HG03342 (cell line): ENCODE measurements at regions not wholly inside any gene's neighbourhood (a gene's known extent, or its start where the extent isn't known, plus 50 kb on each side); places are given as distances from the start of the nearest gene placed in this dataset.
A peak's percentile ranks its signal among the peaks of the same experiment; 100 is the strongest.
"Not testable (repeated sequence)": the region's sequence is repeated elsewhere in the genome, so short reads cannot be mapped to it uniquely, and the experiment has no call there.

Source experiments
- ATAC-seq: cut with Tn5 transposase; IDR thresholded peaks from one replicate; pipeline ENCODE4 v1.9.1; 2021; ENCODE audit warnings: mild to moderate bottlenecking, moderate library complexity; ENCODE audit not compliant: unreplicated experiment

GRCh38 chr21:25273959-25274358, 333.3 kb downstream of the MRPL39 start:
- ATAC-seq: no peak

DNA sequence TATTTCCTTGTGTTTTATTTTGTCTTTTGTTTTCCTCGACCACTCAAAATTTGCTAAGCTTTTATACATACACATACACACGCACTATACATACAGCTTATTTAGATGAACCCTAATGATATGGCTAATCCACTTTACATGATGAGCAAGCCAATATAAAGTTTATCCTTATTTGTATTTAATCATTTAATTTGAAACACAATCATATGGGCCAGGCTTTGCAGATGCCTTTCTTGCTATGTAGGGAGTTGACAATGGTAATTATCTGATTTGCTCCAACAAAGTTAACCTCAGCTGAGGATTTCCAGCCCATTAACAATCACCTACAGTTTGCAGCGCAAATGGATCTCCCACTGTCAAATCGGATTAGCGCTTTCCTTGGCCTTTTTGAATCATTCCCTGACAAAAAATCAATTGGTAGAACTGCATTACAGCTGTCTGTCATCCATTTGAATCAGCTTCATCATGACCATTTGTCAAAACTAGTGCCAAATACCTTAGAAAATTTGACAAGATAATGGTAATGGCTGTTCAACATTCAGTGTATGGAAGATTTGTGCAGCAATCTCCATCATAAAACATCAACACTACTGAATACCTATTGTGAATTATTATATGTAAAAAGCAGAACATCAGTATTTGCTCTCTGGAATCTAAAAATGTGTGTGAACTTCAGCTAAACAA, 352.6 kb downstream of the MRPL39 start:
- no peak for ATAC-seq

DNA sequence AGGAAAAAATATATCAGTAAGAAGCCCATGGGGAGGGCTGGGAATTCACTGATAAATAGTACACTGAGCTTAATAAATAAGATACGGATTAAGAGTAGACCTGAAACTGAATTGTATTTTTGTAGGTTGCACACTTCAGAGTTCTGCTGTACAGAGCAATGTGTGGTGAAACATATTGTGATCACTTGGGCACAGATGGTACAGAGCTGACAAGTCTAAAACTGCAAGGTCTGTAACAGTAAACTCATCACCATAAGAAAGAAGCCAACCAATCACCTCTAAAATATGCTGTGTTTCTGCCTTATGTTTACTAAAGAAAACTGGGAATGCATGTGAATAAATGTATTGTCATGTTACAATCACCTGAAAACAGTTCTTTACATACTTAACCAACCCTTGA, 360.7 kb downstream of the MRPL39 start:
- ATAC-seq: no peak

- ATAC-seq: no peak
Measured at GRCh38 chr21:25244735-25245134, 362.5 kb downstream of the MRPL39 start.

DNA sequence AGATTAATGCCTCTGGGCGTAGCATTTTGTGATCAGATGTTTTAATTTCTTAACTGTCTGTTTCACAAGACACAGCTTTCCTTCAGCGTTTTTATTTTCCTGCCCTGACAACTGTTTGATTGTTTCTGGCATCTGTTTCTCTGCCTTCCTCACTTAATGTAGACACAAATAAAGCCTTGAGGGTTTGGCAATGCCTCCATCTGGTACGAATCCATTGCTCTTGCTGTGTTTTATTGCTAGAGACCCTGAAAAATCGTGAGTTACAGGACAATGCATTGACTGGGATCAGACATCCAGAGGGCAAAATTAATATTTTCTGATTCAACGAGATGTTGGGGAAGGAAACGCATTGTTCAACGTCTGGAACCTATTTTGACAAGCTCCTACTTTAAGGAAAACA, 363.5 kb downstream of the MRPL39 start:
- ATAC-seq: no peak

- no peak for ATAC-seq
Measured at GRCh38 chr21:25240974-25241373, 366.3 kb downstream of the MRPL39 start.

DNA sequence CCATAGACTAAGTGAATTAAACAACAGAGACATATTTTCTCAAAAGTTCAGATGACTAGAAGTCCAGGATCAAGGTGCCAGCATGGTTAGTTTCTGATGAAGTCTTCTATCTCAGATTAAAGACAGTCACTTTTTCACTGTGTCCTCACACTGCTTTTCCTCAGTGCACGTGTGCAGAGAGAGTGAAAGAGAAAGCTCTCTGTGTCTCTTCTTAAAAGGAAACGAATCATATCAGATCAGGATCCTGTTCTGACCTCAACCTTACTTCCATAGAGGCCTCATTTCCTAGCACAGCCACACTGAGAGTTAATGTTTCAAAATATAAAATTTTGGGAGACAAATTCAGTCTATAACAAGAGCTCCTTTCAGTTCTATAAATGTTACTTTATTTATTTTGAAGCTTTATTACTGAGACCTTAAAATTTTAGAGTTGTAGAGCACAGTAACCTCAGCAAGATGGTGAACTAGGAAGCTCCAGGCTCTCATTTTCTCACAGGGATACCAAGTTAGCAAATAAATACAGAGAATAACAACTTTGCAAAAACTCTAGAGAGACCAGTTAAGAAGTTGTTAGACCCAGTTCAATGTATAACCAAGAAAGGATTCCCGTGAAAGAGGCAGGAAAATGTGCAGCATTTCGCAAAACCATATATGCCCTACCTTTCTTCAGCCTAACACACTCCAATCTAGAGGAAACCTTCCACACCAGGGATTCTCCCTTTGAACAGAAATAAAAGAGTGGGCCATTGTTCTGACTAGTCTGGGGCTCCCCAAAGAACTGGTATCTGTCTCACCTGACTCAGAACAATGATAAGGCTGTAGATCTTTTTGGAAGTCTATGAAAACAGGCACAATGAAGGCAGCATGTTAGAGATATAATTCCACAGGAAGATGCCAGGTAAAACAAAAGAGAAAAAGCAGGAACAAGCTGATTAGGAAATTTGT, 372.2 kb downstream of the MRPL39 start:
- ATAC-seq: peak; percentile 76

- ATAC-seq: no peak
Measured at GRCh38 chr21:25220954-25221353, 386.3 kb downstream of the MRPL39 start.

- ATAC-seq: no peak
Measured at GRCh38 chr21:25220169-25220568, 387.1 kb downstream of the MRPL39 start.

GRCh38 chr21:25215698-25216384, 391.4 kb downstream of the MRPL39 start:
- ATAC-seq: peak; percentile 96

DNA sequence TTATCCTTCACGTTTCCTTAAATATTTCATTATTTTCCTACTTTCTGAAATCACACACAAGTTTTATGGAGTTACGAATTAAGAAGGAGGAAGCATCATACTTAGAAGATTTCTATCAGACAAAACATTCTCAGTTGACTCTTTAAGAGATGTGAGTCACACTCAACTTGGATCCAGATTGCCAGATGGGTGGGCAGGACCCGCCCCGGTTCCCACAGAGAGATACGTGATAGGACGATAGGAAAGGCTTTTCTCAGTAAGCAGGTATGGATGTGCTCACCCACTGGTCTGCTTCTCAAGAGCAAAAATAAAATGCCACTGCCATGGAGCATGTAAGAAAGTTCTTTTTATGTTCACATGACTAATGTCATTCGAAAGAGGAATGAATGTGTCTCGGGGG, 392.6 kb downstream of the MRPL39 start:
- no peak for ATAC-seq

DNA sequence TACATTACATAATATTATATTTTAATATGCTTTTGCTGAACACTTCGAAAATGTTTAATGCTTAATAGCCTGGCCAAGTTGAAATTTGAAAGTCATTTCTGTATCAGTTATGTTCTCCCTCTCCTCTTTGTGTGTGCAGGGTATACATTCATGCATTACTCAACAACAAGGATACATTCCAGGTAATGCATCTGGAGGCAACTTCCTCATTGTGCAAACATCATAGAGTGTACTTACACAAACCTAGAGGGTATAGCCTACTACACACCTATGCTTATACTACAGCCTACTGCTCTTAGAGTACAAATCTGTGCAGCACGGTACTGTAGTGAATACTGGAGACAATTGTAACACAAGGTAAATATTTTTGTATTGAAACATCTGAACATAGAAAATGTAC, 407.3 kb downstream of the MRPL39 start:
- ATAC-seq: no peak

DNA sequence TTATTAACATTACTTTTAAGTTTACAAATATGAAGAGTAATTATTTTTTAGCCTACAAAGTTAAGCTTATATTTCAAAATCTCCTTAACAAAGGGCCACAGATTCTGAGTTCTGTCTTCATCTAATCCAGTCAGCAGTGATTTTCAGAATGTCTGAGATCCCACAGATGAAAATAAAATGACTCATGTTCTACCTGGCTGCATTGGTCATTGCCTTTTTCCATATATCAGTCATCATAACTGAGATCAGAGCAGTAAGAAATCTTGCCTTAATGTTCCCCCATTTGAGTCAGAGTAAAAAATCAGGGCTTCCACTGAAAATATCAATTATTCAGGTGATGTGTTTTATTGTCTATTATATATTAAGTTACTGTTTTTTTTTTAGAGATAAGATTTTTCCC, 416.1 kb downstream of the MRPL39 start:
- ATAC-seq: no peak

- no peak for ATAC-seq
Measured at GRCh38 chr21:25189497-25189896, 417.8 kb downstream of the MRPL39 start.

DNA sequence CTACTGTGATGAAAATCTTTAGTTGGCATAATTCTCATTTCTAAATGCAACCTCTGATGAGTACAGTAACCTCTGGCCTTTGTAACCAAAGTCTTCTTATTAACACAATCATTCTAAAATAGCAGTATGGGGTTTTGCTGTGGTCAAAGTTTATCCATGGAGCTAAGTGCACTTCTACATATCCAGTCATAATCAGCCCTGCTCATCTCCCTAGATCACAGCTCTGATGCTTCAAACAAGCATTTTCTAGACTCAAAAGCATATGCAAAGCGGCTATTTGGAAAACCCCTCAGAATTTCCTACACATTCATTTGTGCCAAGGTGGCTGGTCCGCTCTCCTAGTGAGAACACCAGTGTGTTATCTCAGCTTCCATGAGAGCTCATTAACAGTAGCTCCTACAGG, 418.6 kb downstream of the MRPL39 start:
- ATAC-seq: peak; percentile 76

- peak; percentile 35 for ATAC-seq
Measured at GRCh38 chr21:25186273-25186672, 421.0 kb downstream of the MRPL39 start.

DNA sequence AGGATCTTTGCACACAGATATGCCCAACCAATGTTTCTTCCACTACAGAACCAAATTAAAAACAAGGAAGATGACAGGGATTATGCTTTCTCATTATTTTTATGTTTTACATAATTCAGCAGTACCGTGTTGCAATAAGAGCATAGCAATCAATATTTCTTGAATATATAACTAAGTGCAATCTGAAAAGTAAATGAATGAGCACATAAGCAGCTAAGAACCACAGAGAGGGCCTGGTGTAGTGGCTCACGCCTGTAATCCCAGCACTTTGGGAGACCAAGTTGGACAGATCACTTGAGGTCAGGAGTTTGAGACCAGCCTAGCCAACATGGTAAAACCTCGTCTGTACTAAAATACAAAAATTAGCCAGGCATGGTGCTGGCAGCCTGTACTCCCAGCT, 423.7 kb downstream of the MRPL39 start:
- no peak for ATAC-seq

GRCh38 chr21:25181690-25182089, 425.6 kb downstream of the MRPL39 start:
- not testable (repeated sequence) for ATAC-seq

DNA sequence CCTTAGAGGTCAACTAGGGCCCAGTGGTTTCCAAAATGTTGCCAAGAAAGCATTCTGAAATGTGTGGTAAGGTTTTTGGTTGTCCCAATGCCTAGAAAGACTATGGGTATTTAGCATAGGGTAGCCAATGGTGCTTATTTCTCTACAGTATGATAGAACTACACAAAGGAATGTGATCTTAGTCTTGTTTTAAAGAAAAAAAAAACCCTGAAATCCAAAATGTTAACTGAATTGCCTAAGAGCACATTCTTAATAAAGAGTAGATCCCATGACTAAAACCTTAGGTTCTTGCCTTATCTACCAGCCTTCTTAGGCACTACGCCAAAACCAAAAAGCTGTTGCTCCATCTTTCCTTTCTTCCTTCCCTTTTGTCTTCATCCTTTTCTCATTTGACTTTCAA, 428.2 kb downstream of the MRPL39 start:
- no peak for ATAC-seq

DNA sequence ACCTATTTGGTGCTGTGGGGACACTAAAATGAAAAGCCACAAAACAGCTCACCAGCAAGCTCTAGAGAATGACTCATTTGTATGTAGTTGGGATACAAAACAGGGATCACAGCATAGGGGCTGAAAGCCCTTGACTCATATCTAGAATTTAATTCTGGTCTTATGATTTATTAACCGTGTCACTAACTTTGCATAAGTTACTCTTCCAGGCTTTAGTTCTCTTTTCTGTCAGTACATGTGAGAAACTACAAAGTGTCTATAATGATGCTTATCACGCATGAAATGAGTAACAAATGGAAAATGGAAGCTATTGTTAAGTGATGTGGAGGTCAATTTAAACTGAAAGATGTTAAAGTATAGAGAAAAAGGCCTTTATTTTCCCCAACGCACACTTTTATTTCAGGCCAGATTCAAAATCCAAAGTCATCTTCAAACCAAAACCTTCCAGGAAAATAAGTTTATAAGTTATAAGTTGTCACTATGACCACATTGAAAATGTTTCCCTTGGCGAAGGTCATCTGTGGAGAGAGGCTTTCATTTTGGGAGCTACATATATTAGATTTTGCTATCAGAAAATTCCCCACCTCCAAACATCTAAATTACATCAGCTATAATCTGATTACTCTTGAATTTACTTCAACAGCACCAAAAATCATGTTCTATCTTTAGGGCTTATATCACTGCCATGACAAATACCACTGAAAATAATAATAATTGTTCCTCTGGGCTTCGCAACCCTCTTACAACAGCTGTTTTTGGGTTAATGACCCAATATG, 430.5 kb downstream of the MRPL39 start:
- ATAC-seq: peak; percentile 92

- ATAC-seq: peak; percentile 53
Measured at GRCh38 chr21:25175938-25176337, 431.3 kb downstream of the MRPL39 start.
